Fibroblast of peridontal ligament (primary cell): ENCODE measurements at regions not wholly inside any gene's neighbourhood (a gene's known extent, or its start where the extent isn't known, plus 50 kb on each side); places are given as distances from the start of the nearest gene placed in this dataset.

Experiments
- DNase-seq: peaks from one replicate; pipeline ENCODE4 v3.0.0-alpha.2; 2010; ENCODE audit errors: extremely low read depth

GRCh38 chr10:31709476-31709875 lies 219.2 kb downstream of the ARHGAP12 start:
- no peak for DNase-seq

DNA sequence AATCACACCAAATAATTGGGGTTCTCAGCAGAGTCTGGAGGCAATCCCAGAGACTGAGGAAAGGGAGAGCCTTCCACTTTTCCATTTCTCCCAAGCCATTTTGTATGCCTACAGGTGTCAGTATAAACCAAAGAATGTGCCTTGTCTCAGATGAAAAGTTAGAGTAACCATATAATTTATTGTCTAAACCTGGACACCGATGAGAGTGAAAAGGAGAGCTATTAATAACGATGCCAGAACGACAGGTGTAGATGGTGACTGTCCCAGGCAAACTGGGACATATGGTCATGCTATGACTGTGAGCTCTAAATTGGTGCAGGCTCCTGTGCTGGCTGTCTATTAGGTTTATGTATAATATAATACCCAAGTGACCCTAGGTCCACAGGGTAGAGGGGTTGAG lies 219.6 kb downstream of the ARHGAP12 start:
- peak; percentile 25 for DNase-seq

GRCh38 chr10:31708474-31708873 lies 220.2 kb downstream of the ARHGAP12 start:
- no peak for DNase-seq

DNA sequence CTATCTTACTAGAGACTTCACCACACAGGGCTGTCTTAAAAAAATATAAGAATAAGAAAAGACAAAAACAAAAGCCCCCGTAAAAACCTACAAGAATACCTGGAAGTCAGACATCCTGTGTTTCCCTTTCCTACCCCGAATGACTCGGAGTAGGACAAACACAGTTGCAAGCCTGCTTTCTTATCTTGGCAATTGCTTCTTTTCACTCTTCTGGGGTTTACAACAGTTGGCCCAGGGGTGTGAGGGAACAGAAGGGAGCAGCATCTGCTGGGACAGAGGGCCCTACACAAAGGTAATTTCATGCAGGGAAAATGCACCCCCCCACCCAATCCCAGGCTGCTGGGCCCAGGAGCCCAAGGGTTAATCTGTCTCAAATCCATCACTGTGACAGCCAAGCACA lies 220.6 kb downstream of the ARHGAP12 start:
- peak; percentile 15 for DNase-seq

DNA sequence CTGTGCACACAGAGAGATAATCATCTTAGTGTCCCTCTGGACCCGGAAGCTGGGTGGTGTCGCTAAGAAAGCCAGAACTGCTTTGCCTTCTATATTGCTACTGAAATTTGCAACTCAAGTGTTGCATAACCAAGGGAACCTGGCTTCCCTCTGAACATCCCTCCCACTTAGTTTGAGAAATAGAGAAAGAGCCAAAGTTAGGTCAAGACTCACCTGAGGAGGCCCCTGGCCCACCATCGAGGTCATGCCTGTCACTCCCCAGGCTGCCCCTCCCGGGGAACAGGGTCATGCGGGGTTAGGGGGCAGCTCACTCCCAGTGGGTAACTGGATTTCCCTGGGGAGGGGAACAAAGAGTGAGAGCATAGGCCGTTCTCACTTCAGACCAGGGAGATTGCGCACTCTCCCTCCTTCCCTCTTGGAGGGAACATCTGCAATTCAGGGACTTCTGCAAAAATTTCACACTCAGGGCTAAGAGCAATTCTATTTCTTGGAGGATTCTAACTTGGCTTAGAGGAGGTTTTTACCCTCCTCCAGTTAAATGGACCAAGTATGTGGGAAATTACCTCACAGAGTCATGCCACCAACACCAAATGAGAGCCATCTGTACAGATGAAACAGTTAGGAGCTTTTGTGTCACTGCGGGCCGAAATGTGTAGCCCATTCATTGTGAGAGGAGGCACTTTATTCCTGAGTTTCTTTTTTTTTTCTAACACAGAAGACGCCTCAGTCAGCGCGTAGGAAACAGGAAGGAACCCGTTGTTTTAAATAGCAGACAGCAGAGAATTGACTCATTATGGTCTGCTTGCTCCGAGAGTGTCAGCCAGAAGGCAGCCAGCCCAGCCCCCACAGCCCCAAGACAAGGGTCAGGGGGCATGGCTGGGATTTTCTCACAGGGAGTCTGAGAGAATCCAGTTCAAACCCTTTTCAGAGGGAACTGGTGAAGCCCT lies 221.3 kb downstream of the ARHGAP12 start:
- peak; percentile 76 for DNase-seq

- no peak for DNase-seq
Observed at GRCh38 chr10:31706464-31707092, 222.1 kb downstream of the ARHGAP12 start.

DNA sequence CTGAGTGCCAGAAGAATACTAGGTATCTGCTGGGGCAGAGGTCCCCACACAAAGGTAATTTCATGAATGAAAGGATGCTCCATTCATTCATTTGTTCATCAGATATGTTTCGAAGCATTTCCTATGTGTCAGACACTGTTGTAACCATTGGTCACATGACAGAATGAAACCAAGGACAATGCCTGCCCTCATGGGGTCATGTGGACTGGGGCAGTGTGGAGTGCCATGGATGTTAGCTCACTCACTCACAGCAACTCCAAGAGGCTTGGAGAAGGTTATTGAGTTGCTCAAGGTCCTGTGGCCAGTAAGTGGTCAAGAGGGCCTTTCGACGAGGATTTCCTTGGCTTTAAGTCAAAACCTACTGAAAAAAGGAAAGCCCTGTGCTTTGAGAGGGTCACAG lies 223.5 kb downstream of the ARHGAP12 start:
- no peak for DNase-seq

DNA sequence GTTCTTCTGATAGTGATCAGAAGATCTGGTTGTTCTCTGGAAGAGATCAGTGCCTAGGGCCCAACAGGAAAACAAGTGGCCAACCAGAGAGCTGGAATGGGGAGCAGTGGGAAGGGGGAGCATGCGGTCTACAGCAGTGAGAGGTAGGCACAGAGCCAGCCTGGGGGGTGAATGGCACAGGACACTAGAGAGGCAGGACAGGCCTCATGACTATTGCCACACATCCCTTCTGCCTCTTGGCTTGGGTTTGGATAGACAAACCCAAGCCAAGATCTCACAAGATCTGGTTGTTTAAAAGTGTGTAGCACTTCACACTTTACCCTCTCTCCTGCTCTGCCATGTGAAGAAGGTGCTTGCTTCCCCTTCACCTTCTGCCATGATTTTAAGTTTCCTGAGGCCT lies 224.4 kb downstream of the ARHGAP12 start:
- DNase-seq = no peak

- DNase-seq = no peak
Observed at GRCh38 chr10:31702954-31703353, 225.7 kb downstream of the ARHGAP12 start.

DNA sequence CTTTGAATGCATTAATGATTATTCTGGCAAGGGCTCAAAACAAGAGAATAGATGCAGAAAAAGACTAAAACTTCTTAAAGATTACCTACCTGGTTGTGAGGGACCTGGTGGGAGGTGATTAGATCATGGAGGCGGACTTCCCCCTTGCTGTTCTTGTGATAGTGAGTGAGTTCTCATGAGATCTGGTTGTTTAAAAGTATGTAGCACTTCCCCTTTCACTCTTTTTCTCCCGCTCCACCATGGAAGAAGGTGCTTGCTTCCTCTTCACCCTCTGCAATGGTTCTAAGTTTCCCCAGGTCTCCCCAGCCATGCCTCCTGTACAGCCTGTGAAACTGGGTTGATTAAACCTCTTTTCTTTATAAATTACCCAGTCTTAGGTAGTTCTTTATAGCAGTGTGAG lies 226.6 kb downstream of the ARHGAP12 start:
- no peak for DNase-seq

- DNase-seq = no peak
Observed at GRCh38 chr10:31701546-31701945, 227.1 kb downstream of the ARHGAP12 start.

DNA sequence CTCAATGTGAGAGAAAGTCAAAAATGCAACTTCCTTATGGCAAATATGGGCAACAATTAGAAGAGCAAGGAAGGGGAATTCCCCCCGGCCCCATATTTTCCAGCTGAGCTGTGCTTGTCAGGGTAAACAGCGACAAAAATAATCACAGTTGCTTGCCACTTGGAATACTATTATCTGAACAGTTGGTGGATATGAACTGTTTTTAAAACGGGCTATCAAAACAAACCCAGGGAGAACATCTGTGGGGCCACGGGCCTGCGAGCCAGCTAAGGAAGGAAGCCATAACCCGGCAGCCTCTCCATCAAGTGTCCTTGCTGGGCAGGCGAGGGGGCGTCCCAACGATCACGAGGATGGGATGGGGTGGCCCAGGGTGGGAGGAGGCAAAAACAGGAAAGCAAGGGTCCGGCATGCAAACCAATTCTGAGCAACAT lies 228.4 kb downstream of the ARHGAP12 start:
- DNase-seq = peak; percentile 26

- DNase-seq = peak; percentile 94
Observed at GRCh38 chr10:31698181-31698830, 230.3 kb downstream of the ARHGAP12 start.

DNA sequence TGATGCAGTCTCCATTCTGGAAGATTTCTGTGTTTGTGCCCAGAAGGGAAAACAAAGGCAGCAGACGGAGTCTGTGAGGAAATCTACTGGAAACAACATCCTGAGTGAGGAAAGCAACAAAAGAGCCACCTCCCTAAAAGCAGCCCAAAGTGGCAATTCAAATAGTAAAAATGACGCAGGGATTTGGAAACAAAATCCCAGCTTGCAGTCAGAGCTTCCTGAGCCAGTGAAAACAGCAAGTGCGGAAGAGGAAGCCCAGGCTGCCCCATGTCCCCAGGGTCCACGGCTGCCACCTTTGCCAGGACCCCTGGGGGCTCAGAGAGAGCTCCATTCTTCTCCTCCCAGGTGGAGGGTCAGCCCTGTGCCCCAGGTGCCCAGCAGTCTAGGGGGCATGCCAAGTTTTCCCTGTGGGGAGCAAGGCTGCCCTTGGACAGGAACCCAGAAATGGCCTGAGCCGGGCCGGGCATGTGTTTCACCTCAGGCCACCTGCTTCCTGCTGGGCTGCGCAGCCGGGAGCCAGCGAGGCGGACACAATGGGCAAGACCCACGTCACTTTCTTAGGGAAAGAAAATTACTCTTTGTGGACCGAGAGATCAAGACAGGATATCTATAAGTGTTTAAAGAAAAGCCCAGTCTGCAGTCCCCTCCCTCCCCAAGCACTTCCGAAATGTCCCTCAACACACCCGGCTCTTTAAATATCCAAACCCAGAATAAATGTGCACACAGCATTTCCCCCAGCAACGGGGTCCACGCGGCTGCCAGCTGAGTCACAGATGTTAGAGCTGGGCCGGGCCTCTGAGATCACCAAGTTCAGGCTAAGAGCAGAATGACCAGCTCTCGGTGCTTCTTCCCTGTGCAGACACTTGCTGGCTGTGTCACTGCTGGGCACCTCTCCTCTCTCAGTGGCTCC lies 231.1 kb downstream of the ARHGAP12 start:
- peak; percentile 86 for DNase-seq

GRCh38 chr10:31694929-31695837 lies 233.4 kb downstream of the ARHGAP12 start:
- DNase-seq = peak; percentile 35

DNA sequence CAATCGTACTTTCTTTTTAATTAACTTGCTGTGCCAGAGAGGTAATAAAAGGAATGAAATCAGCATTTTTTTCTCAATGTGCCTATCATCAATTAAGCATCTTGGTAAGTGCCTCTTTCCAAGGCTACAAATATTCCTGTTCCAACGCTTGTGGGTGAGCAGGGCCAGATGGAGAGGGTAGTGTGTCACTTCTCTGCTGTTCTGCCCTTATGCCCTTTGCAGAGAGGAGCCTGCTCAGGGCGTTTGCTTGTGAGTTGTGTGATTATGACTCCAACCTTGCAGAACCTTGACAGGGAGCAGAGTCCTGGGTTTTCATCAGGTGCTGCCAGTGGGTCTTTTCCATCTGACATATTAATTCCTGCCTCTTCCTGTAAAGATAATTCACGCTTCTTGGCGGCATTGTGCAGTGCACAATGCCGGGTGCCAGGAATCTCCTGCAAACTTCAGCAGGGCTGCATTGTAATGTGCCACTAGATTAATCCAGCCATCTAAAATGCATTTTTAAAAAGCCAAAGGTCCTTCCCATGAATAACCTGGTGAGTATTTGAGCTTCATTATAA lies 234.4 kb downstream of the ARHGAP12 start:
- no peak for DNase-seq

- no peak for DNase-seq
Observed at GRCh38 chr10:31693491-31693890, 235.1 kb downstream of the ARHGAP12 start.

- no peak for DNase-seq
Observed at GRCh38 chr10:31689233-31689632, 239.4 kb downstream of the ARHGAP12 start.

DNA sequence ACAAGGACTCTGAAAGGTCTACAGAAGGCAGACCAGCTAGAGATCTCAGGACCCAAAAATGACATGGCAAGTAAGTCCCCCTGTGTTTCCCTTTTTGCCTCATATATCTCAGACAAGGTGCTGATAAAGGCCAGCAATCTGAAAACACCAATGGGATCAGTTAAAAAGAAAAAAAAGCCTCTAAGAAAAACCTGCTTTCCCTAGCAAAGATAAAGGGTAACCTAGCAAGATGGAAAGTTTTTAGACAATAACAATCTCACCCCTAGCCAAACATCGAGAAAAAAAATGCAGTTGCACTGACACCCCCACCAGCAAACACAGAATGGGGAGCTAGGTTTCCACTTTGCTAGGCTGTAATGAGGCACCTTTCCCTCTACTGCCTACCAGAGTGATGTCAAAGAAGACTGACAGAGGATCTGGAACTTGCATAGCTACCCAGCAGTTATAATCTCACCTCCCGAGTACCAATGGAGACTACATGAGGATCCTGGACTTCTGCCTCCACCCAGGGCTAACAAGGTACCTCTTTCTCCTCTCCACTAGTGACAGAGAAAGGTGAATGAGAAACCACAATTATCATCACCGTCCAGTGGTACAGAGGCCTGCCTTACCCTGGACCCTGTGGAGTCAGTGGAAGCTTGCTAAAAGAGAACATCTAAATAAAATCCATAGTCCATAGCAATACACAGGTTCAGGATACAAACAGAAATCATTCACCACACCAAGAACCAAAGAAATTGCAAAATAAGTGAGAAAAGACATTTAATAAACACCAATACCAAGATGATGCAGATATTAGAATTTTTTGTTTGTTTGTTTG lies 240.8 kb downstream of the ARHGAP12 start:
- no peak for DNase-seq
